ENCODE measurements at regions not wholly inside any gene's neighbourhood (a gene's known extent, or its start where the extent isn't known, plus 50 kb on each side); places are given as distances from the start of the nearest gene placed in this dataset.

DNA sequence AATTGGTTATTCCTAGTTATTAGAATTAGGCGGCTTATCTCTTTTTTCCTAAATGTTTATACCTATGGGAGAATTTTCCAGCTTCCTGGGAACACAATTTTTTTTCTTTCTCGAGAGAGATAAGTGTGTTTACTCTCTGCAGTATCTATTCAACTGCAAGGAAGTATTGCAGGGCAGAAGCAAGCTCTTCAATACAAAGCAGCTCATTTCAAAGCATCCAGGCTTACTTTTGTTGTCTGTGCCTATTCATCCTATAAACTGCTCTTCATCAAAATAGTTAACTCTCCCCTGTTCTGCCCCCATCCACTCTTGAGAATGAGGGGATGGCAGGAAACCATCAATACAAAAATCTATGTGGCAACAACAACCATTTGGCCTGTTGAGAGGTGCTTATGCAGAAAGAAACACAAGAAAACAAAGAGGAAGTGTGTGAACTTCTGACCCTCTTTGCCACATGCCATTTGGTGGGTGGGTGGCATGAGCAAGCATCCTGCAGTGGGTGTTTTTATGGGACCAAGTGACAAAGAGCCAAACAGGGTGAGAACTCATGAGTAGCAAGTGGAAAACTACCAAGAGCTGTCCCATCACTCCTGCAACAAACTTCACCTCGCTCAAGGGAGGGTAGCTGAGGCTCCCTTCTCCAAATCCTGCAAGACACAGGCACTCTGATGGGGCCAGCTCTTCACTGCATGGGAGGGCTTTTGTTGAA is 50.6 kb upstream of the MRPS6 start:
- DNase-seq = no peak

DNA sequence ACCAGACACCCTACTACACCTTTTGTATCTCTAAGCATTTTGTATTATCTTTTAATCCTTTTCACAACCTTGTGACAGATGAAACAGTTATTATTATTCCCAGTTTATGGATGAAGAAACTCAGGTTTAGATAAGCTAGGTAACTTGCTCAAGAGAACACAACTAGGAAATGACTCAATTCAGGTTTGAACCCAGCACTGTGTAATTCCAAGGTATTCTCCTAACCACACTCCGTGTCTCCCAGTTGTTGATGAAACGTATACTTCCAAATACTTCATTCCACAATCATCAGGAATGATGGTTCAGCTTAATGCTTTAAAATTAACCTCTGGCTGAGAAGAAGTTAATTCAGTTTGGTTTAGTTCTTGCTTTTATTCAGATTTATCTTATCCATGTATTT is 51.7 kb upstream of the MRPS6 start:
- no peak for DNase-seq

DNA sequence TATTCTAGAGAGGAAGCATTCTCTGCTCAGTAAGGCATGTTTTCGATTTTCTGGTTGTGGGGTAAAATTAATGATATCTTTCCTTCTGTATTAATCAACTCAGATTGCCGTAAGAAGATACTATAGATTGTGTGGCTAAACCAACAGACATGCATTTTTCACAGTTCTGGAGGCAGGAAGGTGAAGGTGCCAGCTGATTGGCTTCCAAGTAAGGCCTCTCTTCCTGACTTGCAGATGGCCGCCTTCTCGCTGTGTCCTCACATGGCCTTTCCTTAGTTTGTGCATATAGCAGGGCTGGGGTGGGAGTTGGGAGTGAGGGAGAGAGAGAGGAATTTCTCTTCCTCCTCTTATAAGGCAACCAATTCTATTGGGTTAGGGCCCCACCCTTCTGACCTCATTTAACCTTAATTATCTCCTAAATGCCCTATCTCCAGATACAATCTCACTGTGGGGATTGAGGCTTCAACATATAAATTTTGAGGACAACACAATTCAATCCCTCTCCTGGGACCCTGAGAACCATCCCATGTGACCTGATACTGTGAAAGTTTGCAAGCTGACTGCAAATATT is 52.3 kb upstream of the MRPS6 start:
- no peak for DNase-seq

DNA sequence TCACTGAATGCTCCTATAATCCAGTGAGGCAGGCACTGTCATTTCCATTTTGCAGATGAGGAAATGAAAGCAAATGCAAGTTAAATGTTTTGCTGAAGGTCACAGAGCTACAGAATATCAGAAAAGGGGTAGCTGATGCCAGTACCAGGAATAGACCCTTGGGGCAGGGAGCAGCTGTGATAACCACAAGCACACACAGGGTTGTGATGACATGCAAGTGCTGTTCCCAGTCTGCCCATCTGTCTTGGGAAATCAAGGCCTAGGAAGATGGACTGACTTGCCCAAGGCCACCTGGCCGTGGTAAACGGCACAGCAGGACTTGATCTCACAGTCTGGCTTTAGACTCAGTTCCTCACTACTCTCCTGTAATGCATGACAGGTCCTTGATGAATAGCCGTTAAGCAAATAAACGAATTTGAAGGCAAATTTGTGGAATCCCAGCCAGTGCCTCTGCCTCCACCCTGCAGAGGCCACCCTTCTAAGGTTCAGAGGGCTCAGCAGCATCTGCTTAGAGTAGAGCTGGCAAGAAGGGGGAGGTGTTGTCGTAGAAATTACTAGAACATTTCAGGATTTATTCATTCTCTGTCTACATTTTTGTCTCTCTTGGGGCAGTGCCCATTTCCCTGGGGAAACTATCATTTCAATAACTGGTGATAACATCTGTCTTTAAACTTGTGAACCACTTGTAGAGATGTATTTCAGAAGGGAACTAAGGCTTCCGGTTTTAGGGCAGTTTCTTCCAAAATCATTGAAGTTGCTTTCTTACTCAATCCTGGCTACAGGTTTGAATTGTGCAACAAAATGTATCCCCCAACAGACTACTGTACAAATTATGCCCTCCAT is 53.2 kb upstream of the MRPS6 start:
- DNase-seq = peak in 1 of 6 experiments; percentile 3

DNA sequence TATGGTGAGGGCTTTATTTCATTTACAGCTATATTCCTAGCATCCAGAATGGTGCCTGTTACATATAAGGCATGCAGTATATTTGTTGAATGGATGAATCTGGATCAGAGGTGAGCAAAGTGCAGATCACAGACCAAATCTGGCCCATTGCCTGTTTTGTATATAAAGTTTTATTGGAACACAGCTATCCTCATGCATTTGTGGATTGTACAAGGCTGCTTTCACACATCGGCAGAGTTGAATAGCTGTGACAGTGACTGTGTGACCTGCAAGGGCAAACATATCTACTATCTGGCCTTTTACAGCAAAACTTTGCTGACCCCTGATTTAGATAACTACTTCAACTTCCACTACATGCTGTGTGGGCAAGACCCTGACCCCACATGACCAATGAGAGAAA is 54.0 kb upstream of the MRPS6 start:
- no peak for DNase-seq

DNA sequence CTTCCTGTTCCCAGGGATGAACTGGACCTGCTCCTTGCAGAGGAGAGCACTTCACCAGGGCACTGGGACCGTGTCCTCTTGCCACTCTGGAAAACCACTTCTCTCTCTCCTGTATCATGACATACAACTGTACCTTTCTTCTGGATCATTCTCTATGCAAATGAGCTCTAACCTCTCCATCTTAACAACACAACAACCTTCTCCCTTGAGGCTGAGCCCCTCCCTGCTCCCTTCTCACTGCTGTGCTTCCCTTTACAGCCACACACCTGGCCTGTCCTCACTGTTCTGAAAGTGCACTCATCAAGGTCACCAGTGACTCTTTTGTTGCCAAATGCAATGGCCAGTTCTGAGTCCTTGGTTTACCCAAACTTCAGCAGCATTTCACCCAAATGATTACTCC is 54.5 kb upstream of the MRPS6 start:
- DNase-seq = no peak

DNA sequence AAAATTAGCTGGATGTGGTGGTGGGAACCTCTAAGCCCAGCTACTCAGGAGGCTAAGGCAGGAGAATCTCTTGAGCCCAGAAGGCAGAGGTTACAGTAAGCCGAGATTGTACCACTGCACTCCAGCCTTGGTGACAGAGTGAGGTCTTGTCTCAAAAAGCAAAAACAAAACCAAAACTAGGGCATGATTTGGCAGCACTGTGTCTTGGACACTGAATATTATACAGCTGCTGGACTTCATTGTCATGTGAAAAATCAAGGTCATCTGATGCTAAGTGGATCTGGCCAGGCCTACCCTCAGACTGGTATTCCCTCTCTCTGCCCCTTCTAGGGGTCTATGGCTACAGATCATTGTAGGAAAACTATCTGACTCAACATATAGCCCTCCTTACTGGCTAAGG is 55.2 kb upstream of the MRPS6 start:
- no peak for DNase-seq

DNA sequence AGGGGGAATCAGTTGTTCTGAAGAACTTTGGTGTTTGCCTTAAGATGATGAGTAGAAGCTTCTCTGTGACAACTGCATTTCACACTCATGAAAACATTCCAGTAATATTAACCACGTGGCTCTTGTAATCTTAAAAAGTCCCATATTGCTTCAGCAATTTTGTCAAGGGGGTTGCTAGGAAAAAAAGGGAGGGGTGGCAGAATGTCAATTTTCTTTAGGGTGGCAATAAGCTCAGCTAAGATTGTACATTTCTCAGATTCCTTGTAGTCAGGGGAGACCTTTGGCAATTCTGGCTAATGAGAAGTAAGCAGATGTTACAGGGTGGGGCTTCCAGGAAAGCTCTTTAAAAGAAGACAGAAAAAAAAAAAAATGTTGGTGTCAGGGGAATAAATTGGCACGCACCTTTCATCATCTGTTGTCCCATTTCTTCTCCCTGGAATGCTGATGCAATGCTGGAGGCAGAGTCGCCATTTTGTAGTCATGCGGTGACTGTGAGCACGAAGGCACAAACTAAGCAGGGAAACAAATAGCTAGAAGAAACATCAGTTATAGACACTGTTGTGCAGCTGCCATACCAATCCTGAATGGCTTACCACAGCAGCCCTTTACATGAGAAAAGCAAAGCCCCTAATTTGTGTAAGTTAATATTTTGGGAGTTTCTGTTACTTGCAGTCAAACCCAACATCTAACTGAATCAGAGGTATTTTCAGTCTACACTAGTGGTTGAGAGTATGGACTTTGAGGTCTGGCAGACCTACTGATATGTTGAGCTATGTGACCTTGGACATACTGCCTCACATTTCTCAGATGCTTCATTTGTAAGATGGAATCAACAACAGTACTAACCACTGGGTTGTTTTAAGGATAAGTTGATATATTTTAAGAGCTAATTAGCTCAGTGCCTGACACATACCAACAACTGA is 56.1 kb upstream of the MRPS6 start:
- no peak for DNase-seq

DNA sequence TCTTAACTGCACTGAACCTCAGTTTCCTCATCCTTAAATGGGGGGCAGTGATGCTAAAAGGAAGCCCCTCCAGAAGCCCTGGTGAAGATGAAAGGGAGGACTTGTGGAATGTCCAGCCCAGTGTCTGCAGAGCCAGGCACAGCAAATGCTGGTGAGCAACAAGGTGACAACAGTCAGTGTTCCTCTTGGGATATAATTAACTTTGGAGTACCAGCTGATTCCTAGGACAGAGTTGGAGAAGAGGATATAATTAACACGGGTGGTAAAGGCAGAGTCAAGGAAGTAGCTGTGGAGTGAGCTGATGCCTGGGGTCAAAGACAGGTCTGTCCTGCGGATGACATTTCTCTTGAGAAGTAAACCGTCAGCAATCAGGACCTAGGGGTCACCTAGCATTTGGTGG is 60.7 kb upstream of the MRPS6 start:
- no peak for DNase-seq

DNA sequence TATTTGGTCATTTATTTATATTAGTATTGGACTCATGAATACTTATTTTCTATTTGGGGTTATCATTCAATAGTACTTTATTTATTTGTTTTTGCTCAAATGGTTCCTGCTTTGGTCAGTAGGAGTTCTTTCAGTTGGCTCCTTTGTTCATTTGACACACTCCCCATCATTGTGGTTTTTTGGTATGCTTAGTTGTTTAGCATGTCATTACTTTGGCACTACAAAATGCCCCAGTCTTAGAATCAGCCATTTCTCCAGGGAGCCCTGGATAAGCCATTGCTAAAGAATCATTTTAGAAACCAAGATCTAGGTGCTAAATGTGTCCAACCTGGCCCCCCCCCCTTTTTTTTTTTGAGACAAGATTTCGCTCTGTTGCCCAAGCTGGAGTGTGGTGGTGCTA is 61.7 kb upstream of the MRPS6 start:
- DNase-seq = no peak

DNA sequence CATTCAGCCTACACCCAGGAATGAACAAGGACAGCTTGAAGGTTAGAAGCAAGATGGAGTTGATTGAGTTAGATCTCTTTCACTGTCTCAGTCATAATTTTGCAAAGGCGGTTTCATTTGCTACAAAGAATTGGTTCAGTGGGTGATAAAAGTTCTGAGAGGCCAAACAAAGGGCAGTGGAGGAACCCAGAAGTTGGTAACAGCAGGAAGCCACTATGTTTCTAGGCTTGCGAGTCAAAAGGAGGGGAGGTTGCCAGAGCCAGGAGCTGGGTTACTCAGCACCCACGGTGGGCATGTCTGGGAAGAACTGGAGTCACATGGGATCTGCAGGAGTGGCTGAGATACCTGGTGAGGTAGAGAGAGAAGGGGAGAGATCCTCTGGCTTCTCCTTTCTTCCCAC is 64.2 kb upstream of the MRPS6 start:
- DNase-seq = no peak

DNA sequence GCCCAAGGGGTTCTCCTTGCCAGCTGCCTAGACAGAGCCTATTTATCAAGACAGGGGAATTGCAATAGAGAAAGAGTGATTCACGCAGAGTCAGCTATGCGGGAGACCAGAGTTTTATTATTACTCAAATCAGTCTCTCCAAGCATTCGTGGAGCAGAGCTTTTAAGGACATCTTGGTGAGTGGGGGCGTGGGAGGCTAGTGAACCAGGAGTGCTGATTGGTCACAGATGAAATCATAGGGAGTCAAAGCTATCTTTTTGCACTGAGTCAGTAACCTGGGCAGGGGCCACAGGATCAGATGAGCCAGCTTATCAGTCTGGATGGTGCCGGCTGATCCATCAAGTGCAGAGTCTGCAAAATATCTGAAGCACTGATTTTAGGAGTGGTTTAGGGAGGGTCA is 64.8 kb upstream of the MRPS6 start:
- no peak for DNase-seq

DNA sequence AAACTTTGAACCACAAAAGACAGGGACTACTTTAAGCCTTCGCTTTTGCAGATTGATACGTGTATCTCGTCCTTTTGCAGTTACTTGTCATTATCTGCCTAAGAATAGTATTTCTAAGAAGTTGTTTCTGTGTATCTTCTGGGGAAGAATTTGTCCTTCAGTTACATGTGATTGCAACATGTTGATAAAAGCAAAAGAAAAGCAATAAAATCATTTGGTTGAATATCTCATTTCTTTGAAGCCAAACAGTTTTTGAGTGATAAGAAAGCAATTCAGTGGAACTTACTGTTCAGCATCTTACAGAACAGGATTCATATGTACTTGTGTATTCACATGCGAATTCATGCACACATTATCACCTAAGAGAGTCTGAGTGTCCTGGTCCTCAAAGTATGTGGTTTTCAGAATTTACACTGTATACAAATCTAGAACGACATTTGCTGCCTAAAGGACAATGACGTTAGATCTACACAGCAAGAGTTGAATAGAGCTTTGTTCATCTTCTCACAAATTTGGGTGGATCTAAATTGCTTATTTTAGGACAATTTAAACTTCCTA is 66.7 kb upstream of the MRPS6 start:
- DNase-seq = no peak

DNA sequence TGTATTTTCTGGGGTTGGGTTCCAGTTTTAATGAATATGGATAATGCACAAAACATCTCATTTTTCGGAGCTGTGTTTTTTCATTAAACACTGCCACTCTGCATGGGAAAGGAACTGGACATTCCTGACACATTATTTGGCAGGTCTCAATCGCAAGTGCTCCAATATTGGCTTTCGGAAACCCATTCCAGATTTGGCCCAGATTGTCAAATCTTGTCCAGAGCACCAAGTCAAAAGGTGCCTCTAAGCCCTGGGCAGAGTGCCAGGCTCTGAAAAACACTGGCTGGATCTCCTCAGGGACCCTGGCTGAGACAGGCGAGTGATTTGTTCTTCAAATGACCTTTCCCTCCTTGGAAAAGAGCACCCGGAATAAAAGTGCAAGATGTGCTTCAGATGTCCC is 68.4 kb upstream of the MRPS6 start:
- no peak for DNase-seq

DNA sequence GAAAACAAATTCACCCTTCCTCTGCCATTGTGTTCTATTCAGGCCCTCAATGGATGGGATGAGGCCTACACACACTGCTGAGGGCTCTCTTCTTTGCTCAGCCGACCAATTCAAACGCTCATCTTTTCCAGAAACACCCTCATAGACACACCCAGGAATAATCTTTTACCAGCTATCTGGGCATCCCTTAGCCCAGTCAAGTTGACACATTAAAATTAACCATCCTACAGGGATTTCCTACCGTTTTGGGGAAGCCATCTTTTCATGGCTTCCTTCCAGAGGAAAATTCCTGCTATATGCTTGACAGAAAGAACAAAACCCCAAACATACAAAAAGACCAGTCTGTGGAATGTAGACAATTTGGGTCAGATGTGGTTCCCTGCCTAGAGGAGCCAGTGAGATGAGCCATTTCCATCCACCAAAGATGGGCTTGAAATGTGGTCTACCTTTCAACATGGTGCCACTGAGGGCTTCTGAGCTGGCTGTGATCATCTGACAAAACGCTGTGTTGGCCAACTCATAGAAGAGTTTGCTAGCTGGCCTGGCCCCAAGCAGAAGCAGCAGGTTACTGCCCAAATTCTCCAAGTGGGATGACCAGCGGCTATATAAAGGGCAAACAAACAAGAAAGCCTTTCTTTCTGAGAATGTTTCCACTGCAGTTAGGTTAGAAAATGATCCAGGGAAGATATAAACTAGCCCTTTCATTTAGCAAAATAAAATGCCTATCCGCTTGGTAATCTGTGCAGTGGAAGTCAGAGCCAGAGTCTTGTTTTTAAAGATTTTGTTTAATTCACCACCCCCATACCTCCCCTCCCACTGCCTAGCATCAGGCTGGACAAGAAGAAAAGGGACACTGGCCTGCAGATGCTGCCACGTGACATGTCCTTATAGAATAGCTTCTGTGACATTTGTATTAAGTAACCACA is 69.1 kb upstream of the MRPS6 start:
- DNase-seq = no peak

DNA sequence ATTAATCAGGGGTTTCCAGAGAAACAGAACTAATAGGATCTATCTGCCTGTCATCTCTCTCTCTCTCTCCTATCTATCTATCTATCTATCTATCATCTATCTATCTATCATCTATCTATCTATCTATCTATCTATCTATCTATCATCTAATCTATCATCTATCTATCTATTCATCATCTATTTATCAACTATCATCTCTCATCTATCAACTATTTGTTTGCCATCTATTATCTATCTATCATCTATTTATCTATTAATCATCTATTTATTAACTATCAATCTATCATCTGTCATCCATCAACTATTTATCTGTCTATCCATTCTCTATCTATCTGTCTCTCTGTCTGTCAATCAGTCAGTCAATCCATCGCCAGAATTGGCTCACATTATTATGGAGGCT is 70.0 kb upstream of the MRPS6 start:
- no peak for DNase-seq

DNA sequence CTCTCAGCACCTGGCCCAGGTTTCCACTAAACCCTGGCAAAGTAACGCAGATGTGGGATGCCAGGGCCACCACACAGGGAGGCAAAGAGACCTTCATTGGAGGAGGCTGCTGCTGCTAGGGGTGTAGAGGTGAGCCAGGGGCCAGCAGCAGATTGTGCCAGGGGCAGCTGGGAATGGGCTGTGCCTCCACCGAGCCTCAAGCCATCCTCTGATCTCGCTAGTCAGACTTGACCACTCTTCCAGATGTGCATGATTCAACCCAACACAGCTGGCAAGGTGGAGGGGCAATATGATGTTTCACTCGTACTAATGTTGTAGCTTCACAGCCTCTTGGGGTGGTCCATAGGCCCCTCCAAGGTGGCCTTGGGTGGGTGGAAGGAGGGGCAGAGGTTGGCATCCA is 73.0 kb upstream of the MRPS6 start:
- no peak for DNase-seq

DNA sequence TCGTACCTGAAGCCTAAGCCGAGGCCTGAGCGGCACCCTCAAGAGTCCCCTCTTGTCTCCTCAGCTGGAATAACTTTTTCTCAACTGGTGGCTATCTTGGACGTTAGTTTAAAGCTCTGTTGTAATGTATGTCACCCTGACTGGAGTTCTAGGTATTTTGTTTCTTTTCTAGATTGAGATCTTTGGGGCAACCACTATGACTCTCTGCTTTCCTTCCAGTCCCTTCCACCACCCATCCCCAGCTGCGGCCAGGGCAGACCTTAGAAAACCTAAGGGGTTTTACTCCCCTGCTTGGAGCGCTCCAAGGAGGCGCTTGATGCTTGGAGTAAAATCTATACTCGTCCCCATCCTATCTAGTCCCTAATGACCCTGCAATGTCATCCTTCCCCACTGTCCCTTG is 74.6 kb upstream of the MRPS6 start:
- DNase-seq = no peak

DNA sequence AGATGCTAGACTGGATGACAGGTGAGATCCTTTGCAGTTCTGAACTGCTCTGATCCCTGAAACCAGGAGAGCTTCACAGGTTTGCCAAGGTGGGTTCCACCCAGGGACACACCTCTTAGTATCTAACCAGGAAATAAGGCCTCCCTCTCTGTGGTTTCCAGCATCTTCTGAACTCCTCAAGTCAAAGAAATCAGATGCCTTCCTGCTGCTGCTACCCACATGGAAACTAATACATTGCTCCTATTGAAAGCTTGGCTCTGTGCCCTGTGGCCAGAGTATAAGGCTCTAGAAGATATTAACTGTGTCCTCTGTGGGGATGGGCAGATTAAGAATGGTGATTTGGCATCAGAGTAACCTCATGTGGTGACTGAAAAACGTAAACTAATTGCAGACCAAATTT is 75.0 kb upstream of the MRPS6 start:
- peak in 3 of 6 experiments; percentile 19 to 30 (median 20) for DNase-seq

DNA sequence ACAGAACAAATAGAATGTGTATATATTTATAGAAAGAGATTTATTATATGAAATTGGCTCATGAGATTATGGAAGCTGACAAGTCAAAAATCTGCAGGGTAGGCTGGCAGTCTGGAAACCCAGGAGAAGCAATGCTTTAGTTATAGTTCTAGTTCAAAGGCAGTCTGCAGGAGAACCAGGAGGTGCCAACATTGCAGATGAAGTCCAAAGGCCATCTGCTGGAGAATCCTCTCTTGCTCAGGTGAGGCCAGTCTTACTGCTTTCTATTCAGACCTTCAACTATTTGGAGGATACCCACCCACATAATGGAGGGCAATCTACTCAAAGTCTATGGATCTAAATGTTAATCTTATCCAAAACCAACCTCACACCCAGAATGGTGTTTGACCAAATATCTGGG is 75.9 kb upstream of the MRPS6 start:
- DNase-seq = no peak

DNA sequence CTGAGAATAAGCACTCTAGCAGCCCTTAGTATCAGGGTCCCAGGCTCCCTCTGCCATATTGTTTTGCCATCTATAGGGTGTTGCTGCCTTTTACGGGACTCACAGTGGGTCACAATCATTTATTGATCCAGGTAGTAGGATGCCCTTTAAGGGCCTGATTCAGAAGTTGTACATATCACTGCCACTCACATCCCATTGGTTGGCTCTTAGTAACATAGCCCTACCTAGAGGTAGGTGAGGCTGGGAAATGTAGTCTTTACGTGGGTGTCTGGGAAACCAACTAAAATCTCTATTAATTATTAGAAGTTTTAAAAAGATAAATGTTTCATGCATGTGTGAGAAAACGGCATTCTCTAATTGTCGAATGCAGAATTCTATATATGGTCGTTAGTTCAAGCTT is 78.8 kb upstream of the ATP5PO start:
- DNase-seq = no peak
